IPS DF 6.9 (cell line): ENCODE measurements at regions not wholly inside any gene's neighbourhood (a gene's known extent, or its start where the extent isn't known, plus 50 kb on each side); places are given as distances from the start of the nearest gene placed in this dataset.

Source experiments
- DNase-seq: peaks from one replicate; pipeline ENCODE4 v3.0.0-alpha.2; 2013; ENCODE audit warnings: low read depth, low spot score
- H3K27ac ChIP-seq: one replicate; pipeline ENCODE4 v1.5.1; 2013; ENCODE audit warnings: low read length, control low read depth
- H3K27me3 ChIP-seq: 2 replicates; pipeline ENCODE4 v1.6.1; 2013; ENCODE audit warnings: mild to moderate bottlenecking, low read length; ENCODE audit not compliant: control insufficient read depth, insufficient read depth
- H3K36me3 ChIP-seq: 2 replicates; pipeline ENCODE4 v1.6.1; 2013; ENCODE audit warnings: low read length; ENCODE audit not compliant: control insufficient read depth, insufficient read depth
- H3K4me1 ChIP-seq: 2 replicates; pipeline ENCODE4 v1.6.1; 2013; ENCODE audit warnings: low read length; ENCODE audit not compliant: control insufficient read depth, insufficient read depth
- H3K4me3 ChIP-seq: 2 replicates; pipeline ENCODE4 v1.5.1; 2013; ENCODE audit warnings: mild to moderate bottlenecking, low read length
- H3K9me3 ChIP-seq: 2 replicates; pipeline ENCODE4 v1.6.1; 2013; ENCODE audit warnings: low read length, inconsistent platforms; ENCODE audit not compliant: control insufficient read depth, insufficient read depth
- WGBS: extraction: QIAGEN DNeasy Blood & Tissue Kit; methylation state at CpG from one replicate; pipeline ENCODE4 v1.1.7; 2013; ENCODE audit warnings: mixed read lengths, missing lambda C conversion rate; ENCODE audit not compliant: insufficient read length, insufficient coverage; 5-methylcytosine and 5-hydroxymethylcytosine counted together

- H3K27ac ChIP-seq = no peak overlapping the region
- no peak overlapping the region for H3K4me3 ChIP-seq
- H3K27me3 ChIP-seq = peaks cover 2% of the 10 kb centered on the region; the same call in 1 of the 2 replicates
- no peak for DNase-seq
- no peaks in the 10 kb centered on the region for H3K9me3 ChIP-seq
- peaks cover 2% of the 10 kb centered on the region for H3K4me1 ChIP-seq
- no CpG with 5 or more reads among the region's 9 CpGs for WGBS
- no peaks in the 10 kb centered on the region for H3K36me3 ChIP-seq
Observed at GRCh38 chr10:15448598-15448997, 77.5 kb upstream of the FAM171A1 start.

- Histone ChIP-seq H3K27me3 (no peaks in the 10 kb centered on the region), H3K4me3 (no peak overlapping the region), H3K9me3 (no peaks in the 10 kb centered on the region), H3K4me1 (no peaks in the 10 kb centered on the region), H3K27ac (no peak overlapping the region), H3K36me3 (no peaks in the 10 kb centered on the region)
- WGBS = no CpG with 5 or more reads among the region's 1 CpG
- no peak for DNase-seq
Observed at GRCh38 chr10:15445006-15445390, 73.9 kb upstream of the FAM171A1 start.

GRCh38 chr10:15444105-15445005 is 73.3 kb upstream of the FAM171A1 start:
- Histone ChIP-seq H3K36me3 (no peaks in the 10 kb centered on the region), H3K27me3 (no peaks in the 10 kb centered on the region), H3K9me3 (no peaks in the 10 kb centered on the region), H3K27ac (no peak overlapping the region), H3K4me3 (no peak overlapping the region), H3K4me1 (no peaks in the 10 kb centered on the region)
- DNase-seq = no peak
- WGBS = no CpG with 5 or more reads among the region's 8 CpGs

GRCh38 chr10:15442056-15442455 is 71.0 kb upstream of the FAM171A1 start:
- Histone ChIP-seq H3K27me3 (no peaks in the 10 kb centered on the region), H3K27ac (no peak overlapping the region), H3K4me3 (no peak overlapping the region), H3K36me3 (no peaks in the 10 kb centered on the region), H3K9me3 (no peaks in the 10 kb centered on the region), H3K4me1 (no peaks in the 10 kb centered on the region)
- WGBS = no CpG with 5 or more reads among the region's 14 CpGs
- DNase-seq = no peak

GRCh38 chr10:15440204-15440711 is 69.2 kb upstream of the FAM171A1 start:
- no CpG with 5 or more reads among the region's 9 CpGs for WGBS
- no peak overlapping the region for H3K4me3 ChIP-seq
- no peaks in the 10 kb centered on the region for H3K9me3 ChIP-seq
- H3K27me3 ChIP-seq = no peaks in the 10 kb centered on the region
- DNase-seq = no peak
- no peaks in the 10 kb centered on the region for H3K36me3 ChIP-seq
- H3K4me1 ChIP-seq = no peaks in the 10 kb centered on the region
- no peak overlapping the region for H3K27ac ChIP-seq

- Histone ChIP-seq H3K36me3 (no peaks in the 10 kb centered on the region), H3K4me1 (no peaks in the 10 kb centered on the region), H3K27me3 (0 out of 2 replicates have a peak, but pooled peaks cover 1% of the 10 kb centered on the region), H3K4me3 (no peak overlapping the region), H3K27ac (no peak overlapping the region), H3K9me3 (no peaks in the 10 kb centered on the region)
- peak; percentile 13 for DNase-seq
- WGBS = no CpG with 5 or more reads among the region's 12 CpGs
Observed at GRCh38 chr10:15439341-15439842, 68.3 kb upstream of the FAM171A1 start.

- no CpG with 5 or more reads among the region's 5 CpGs for WGBS
- H3K27me3 ChIP-seq = 0 out of 2 replicates have a peak, but pooled peaks cover 1% of the 10 kb centered on the region
- no peak for DNase-seq
- H3K4me3 ChIP-seq = no peak overlapping the region
- no peaks in the 10 kb centered on the region for H3K4me1 ChIP-seq
- H3K9me3 ChIP-seq = no peaks in the 10 kb centered on the region
- no peaks in the 10 kb centered on the region for H3K36me3 ChIP-seq
- no peak overlapping the region for H3K27ac ChIP-seq
Observed at GRCh38 chr10:15436696-15437095, 65.6 kb upstream of the FAM171A1 start.

GRCh38 chr10:15433850-15434537 is 62.9 kb upstream of the FAM171A1 start:
- Histone ChIP-seq H3K36me3 (no peaks in the 10 kb centered on the region), H3K9me3 (no peaks in the 10 kb centered on the region), H3K4me3 (no peak overlapping the region; the same call in 1 of the 2 replicates), H3K27ac (no peak overlapping the region), H3K4me1 (no peaks in the 10 kb centered on the region), H3K27me3 (0 out of 2 replicates have a peak, but pooled peaks cover 1% of the 10 kb centered on the region)
- WGBS = 96% methylated on average over 4 of the region's 9 CpGs
- DNase-seq = peak; percentile 41

- H3K4me3 ChIP-seq = no peak overlapping the region
Observed at GRCh38 chr10:15432266-15432665, 61.2 kb upstream of the FAM171A1 start.

GRCh38 chr10:15430969-15431771 is 60.1 kb upstream of the FAM171A1 start:
- no peak overlapping the region for H3K4me3 ChIP-seq
- H3K9me3 ChIP-seq = no peaks in the 10 kb centered on the region
- no peaks in the 10 kb centered on the region for H3K4me1 ChIP-seq
- no peak for DNase-seq
- H3K27ac ChIP-seq = no peak overlapping the region
- H3K36me3 ChIP-seq = no peaks in the 10 kb centered on the region
- 0 out of 2 replicates have a peak, but pooled peaks cover 1% of the 10 kb centered on the region for H3K27me3 ChIP-seq
- WGBS = no CpG with 5 or more reads among the region's 7 CpGs

More at GRCh38 chr10:15432266-15432665, 61.2 kb upstream of the FAM171A1 start:
- no peak for DNase-seq
- no peaks in the 10 kb centered on the region for H3K4me1 ChIP-seq
- WGBS = no CpG with 5 or more reads among the region's 7 CpGs
- 0 out of 2 replicates have a peak, but pooled peaks cover 1% of the 10 kb centered on the region for H3K27me3 ChIP-seq
- H3K36me3 ChIP-seq = no peaks in the 10 kb centered on the region
- no peaks in the 10 kb centered on the region for H3K9me3 ChIP-seq
- no peak overlapping the region for H3K27ac ChIP-seq
